VCaP (cell line): ENCODE measurements at regions not wholly inside any gene's neighbourhood (a gene's known extent, or its start where the extent isn't known, plus 50 kb on each side); places are given as distances from the start of the nearest gene placed in this dataset.

Source experiments
- H3K27ac ChIP-seq: fragments of 450-650 bp; 2 replicates; pipeline ENCODE4 v1.5.1; 2017
- CTCF ChIP-seq: fragments of 450-650 bp; conservative IDR thresholded peaks from 2 replicates; pipeline ENCODE4 v1.5.1; 2017; ENCODE audit warnings: mild to moderate bottlenecking, moderate library complexity

DNA sequence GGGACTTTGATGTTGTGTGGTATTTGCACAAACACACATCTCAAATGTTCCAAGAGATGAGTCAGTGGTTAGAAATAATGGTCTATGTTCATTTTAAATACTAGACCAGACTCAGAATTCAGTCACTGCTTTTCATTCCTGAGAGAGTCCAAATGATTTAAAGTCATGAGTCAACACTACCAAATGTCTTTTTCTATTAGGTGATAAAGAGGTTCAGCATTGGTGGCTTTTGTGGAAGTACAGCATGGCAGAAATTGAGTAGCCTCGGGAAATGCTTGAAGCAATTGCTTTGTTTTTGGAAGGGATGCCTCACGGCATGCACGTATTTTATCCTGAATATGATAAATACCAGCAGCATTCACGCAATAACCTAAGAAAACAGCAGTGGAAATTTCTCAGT is 115.7 kb downstream of the DIO2 start:
- H3K27ac ChIP-seq: no peak overlapping the region
- TF ChIP-seq CTCF: no peak

- no peak for TF ChIP-seq CTCF
- H3K27ac ChIP-seq: no peak overlapping the region
Measured at GRCh38 chr14:80087411-80087810, 123.9 kb downstream of the DIO2 start.

DNA sequence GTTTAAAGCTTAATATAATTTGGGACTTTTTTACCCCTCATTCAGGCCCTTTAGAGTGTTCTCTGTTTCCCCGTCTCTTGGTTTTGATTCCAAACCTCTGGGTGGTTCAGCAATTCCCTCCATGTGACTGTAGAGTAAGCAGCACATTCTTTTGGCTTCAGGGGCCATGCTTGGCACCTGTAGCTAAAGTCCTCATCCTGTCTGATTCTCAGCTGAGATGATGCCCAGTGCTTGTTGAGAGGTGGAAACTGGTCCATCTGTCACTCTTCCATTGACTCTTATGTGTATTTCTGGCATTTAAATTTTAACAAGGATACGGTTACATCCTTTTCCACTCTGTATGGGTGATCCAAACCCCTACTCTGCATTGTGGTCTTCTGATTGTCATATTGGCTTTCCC is 127.1 kb downstream of the DIO2 start:
- no peak overlapping the region for H3K27ac ChIP-seq
- no peak for TF ChIP-seq CTCF

- H3K27ac ChIP-seq: no peak overlapping the region
- no peak for TF ChIP-seq CTCF
Measured at GRCh38 chr14:80080601-80081000, 130.7 kb downstream of the DIO2 start.

GRCh38 chr14:80078501-80078900 is 132.8 kb downstream of the DIO2 start:
- no peak overlapping the region for H3K27ac ChIP-seq
- no peak for TF ChIP-seq CTCF

DNA sequence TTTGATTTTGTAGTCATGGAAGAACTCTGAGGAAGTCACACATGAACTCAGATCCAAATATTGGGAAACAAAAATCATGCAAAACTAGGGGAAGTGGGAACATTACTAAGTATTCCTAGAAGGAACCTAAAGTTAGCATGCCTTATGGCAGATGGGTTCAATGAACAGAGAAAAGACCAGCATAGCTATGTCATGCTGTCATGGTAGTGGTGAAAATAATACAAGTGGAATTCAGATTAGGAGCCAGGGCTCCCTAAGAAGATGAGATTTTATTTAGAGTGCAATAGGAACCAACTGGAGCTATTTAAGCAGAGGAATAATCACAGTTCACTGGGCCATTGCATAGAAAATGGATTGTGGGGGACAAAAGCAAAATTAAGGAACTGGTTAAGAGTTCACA is 134.0 kb downstream of the DIO2 start:
- H3K27ac ChIP-seq: no peak overlapping the region
- no peak for TF ChIP-seq CTCF

- no peak for TF ChIP-seq CTCF
- H3K27ac ChIP-seq: no peak overlapping the region
Measured at GRCh38 chr14:80074900-80075574, 136.3 kb downstream of the DIO2 start.
